Uterus (tissue), 3 donors: ENCODE measurements at regions not wholly inside any gene's neighbourhood (a gene's known extent, or its start where the extent isn't known, plus 50 kb on each side); places are given as distances from the start of the nearest gene placed in this dataset.

Experiments used
- DNase-seq, 2 donors: peaks; one replicate each; pipeline ENCODE4 v3.0.0-alpha.2; 2019 to 2020
- H3K27ac ChIP-seq, 2 donors: fragments of 200-600 bp; sonication (generic); 1 replicate in 1 of 2; 2 replicates in 1 of 2; pipeline ENCODE4 v1.5.1; 2016 to 2018
- H3K27me3 ChIP-seq, 2 donors: fragments of 200-600 bp; sonication (generic); one replicate each; pipeline ENCODE4 v1.5.1; 2018 to 2019; ENCODE audit warnings: control low read depth in 1 of 2
- H3K36me3 ChIP-seq, 2 donors: fragments of 200-600 bp; sonication (generic); one replicate each; pipeline ENCODE4 v1.5.1; 2019; ENCODE audit warnings: control low read depth in 1 of 2
- H3K4me1 ChIP-seq, 2 donors: fragments of 200-600 bp; sonication (generic); one replicate each; pipeline ENCODE4 v1.5.1; 2018 to 2019; ENCODE audit warnings: control low read depth in 1 of 2
- H3K4me3 ChIP-seq, 2 donors: fragments of 200-600 bp; sonication (generic); 1 replicate in 1 of 2; 2 replicates in 1 of 2; pipeline ENCODE4 v1.5.1; 2018 to 2019; ENCODE audit warnings: mild to moderate bottlenecking in 1 of 2
- H3K9me3 ChIP-seq, 2 donors: fragments of 200-600 bp; sonication (generic); one replicate each; pipeline ENCODE4 v1.5.1; 2019; ENCODE audit warnings: control low read depth in 1 of 2
- POLR2A ChIP-seq, 2 donors: fragments of 450-650 bp; IDR thresholded peaks; one replicate each; pipeline ENCODE4 v1.6.1; 2016; ENCODE audit warnings: antibody characterized with exemption in 2 of 2, mild to moderate bottlenecking in 1 of 2, moderate library complexity in 1 of 2
- intact Hi-C: fragments of 100-400 bp; cut with DNase I; formaldehyde crosslinking; loops from one replicate; pipeline ENCODE4 v1.15.1; 2023; ENCODE audit warnings: low total_unique reads
- TF ChIP-seq, protein P1 (sequence below), 4 experiments: fragments of 200-600 bp in 2 of 4; fragments of 450-650 bp in 2 of 4; sonication (generic) in 2 of 4; IDR thresholded peaks; one replicate each; pipeline ENCODE4 v1.5.1; 2016 to 2019; ENCODE audit warnings: antibody characterized with exemption in 4 of 4, mild to moderate bottlenecking in 2 of 4, moderate library complexity in 1 of 4
- donor health status: DM: yes; HTN: yes; CAD: no.

DNA sequence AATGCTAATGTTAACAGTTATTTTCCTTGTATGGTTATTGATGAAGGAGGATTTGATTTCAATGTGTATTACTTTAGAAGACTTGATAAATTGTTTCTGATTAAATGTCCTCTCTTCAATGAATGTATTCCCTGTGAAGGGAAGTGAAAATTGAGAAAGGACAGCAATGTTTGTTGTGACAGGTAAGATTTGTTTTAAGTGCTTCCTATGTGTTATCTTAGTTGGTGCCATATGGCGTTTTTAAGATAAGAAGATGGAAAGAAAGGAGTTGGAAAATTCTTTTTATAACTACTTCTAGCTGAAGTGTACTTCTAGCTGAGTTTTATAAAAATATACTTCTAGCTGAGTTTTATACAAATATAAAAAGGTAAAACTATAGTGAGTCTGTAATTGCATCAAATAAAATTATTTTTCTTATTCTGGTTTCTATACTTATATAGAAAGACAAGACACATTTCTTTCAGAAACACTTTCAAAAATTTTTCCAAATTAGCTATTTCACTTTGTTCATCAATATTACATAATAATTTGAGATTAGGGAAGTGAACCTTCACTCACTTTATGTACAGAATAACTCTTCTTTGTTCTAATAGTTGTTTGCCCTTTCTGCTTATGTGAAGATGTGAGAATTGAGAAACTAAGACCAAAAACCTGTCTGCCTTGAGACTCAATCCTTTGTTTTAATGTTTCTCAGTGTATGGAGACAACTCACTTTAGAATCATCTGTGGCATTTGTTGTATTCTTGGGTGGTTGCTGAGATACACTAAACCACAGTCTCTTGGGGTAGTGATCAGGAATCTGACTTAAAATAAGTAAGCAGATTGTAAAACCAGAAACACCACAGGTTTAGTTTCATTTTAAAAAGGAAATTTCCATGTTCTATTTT, 382.9 kb upstream of the B3GALT2 start:
- no peaks in the 10 kb centered on the region for H3K27me3 ChIP-seq
- intact Hi-C loops: no loop called here
- TF ChIP-seq, protein P1, sequence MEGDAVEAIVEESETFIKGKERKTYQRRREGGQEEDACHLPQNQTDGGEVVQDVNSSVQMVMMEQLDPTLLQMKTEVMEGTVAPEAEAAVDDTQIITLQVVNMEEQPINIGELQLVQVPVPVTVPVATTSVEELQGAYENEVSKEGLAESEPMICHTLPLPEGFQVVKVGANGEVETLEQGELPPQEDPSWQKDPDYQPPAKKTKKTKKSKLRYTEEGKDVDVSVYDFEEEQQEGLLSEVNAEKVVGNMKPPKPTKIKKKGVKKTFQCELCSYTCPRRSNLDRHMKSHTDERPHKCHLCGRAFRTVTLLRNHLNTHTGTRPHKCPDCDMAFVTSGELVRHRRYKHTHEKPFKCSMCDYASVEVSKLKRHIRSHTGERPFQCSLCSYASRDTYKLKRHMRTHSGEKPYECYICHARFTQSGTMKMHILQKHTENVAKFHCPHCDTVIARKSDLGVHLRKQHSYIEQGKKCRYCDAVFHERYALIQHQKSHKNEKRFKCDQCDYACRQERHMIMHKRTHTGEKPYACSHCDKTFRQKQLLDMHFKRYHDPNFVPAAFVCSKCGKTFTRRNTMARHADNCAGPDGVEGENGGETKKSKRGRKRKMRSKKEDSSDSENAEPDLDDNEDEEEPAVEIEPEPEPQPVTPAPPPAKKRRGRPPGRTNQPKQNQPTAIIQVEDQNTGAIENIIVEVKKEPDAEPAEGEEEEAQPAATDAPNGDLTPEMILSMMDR (IDR thresholded peaks at IDR 0.05): no peak
- no peak for TF ChIP-seq POLR2A (IDR thresholded peaks at IDR 0.05)

DNA sequence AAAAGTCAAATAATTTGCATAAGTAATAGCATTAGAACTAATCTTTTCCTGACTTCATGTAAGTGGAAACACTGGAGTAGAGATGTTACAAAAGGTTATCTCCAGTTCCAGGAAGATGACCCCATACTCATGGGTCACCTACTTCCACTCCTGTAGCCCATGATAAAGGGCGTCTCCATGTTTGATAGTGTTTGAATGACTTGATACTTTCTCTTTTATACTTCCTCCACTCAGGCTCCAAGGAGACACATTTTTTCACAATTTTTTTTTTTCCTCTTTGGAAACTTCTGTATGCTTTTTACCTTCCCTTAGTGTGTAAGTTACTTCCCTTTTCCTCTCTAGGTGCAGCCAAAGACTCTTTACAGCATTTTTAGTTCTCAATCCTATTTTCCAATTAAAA, 382.1 kb upstream of the B3GALT2 start:
- H3K36me3 ChIP-seq: no peaks in the 10 kb centered on the region
- intact Hi-C loops: no loop called here
- DNase-seq: no peak
- TF ChIP-seq, protein P1 (IDR thresholded peaks at IDR 0.05): no peak
- no peak for TF ChIP-seq POLR2A (IDR thresholded peaks at IDR 0.05)
- H3K27me3 ChIP-seq: no peaks in the 10 kb centered on the region
- H3K4me1 ChIP-seq: no peaks in the 10 kb centered on the region
- H3K4me3 ChIP-seq: no peak overlapping the region
- no peaks in the 10 kb centered on the region for H3K9me3 ChIP-seq
- H3K27ac ChIP-seq: no peak overlapping the region

More for the DNA sequence above, 382.9 kb upstream of the B3GALT2 start:
- Histone ChIP-seq H3K4me3 (no peak overlapping the region), H3K9me3 (no peaks in the 10 kb centered on the region), H3K4me1 (no peaks in the 10 kb centered on the region), H3K36me3 (no peaks in the 10 kb centered on the region), H3K27ac (no peak overlapping the region)
- no peak for DNase-seq

DNA sequence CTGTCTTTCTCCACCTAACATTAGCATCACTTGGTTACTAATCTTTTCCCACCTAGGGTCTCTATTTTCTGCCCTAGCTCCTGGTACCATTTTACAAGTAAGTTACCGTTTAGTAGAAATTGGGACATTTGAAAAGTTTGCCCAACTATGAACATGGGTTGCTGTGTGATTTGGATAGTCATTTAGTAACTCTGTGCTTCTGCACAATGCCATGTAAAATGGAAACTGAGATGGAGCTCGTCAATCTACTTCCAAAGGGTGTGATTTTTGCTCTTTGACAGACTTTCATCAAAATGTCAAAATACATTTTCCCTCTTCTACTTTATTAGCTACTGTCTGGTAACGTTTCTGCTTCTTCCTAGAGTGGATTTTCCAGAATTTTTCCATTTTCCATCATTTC, 381.5 kb upstream of the B3GALT2 start:
- Histone ChIP-seq H3K4me3 (no peak overlapping the region), H3K9me3 (no peaks in the 10 kb centered on the region), H3K4me1 (no peaks in the 10 kb centered on the region), H3K36me3 (no peaks in the 10 kb centered on the region), H3K27me3 (no peaks in the 10 kb centered on the region), H3K27ac (no peak overlapping the region)
- intact Hi-C loops: no loop called here
- DNase-seq: no peak
- TF ChIP-seq POLR2A (IDR thresholded peaks at IDR 0.05): no peak
- TF ChIP-seq, protein P1 (IDR thresholded peaks at IDR 0.05): no peak

DNA sequence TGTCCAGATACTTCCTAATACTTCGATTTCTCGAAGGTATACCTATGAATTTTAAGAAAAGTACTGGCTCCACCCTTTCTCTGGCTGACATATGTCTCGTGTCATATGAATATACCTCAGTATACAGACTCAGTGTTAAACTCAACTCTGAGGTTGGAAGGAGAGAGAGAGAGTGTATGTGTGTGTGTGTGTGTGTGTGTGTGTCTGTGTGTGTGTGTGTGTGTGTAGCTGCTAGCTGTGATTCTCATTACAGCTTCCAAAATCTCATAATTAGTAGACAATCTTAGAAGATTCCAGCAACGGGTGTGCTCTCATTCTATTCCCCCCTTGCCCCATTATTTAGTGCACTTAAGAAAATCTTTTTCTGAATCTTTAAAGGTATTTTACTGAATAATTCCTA, 380.3 kb upstream of the B3GALT2 start:
- Histone ChIP-seq H3K27ac (no peak overlapping the region), H3K4me3 (no peak overlapping the region), H3K36me3 (no peaks in the 10 kb centered on the region), H3K27me3 (no peaks in the 10 kb centered on the region), H3K4me1 (no peaks in the 10 kb centered on the region), H3K9me3 (no peaks in the 10 kb centered on the region)
- DNase-seq: no peak
- intact Hi-C loops: no loop called here
- TF ChIP-seq POLR2A (IDR thresholded peaks at IDR 0.05): no peak
- TF ChIP-seq, protein P1 (IDR thresholded peaks at IDR 0.05): no peak

DNA sequence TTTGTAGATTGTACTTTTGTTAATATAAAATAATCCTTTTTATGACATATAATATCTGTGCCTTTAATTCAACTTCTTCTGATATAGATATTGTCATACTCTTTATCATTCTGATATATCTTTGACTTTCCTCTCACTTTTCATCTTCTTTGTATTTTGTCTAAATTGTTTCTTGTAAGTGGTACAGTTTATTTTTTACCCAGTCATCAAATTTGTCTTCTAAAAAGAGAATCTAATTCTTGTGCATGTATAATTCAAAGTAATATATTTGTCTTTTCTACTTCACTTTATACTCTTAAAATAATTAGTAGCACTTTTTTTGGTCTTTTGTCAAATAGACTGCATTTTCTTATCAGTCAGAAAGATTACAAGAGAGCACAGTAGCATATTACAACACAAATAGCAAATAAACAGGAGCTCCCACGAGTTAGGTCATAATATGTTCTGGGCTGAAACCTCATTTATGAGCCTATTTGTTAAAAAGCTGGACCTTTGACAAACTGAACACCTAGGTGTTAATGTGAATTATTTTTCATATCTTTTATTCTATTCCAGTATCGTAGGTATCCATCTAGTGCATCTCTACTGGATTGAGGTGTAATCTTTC, 379.7 kb upstream of the B3GALT2 start:
- DNase-seq: no peak
- Histone ChIP-seq H3K27me3 (no peaks in the 10 kb centered on the region), H3K4me1 (no peaks in the 10 kb centered on the region), H3K9me3 (no peaks in the 10 kb centered on the region), H3K36me3 (no peaks in the 10 kb centered on the region), H3K27ac (no peak overlapping the region), H3K4me3 (no peak overlapping the region)
- intact Hi-C loops: no loop called here
- no peak for TF ChIP-seq POLR2A (IDR thresholded peaks at IDR 0.05)
- TF ChIP-seq, protein P1 (IDR thresholded peaks at IDR 0.05): no peak
